AG09319 (cell line): ENCODE measurements at regions not wholly inside any gene's neighbourhood (a gene's known extent, or its start where the extent isn't known, plus 50 kb on each side); places are given as distances from the start of the nearest gene placed in this dataset.

ENCODE experiments used
- DNase-seq: peaks from one replicate; pipeline ENCODE4 v3.0.0-alpha.2; 2010; ENCODE audit warnings: low read depth; ENCODE audit errors: extremely low read depth
- TF ChIP-seq, protein P1 (sequence below): IDR thresholded peaks from 2 replicates; pipeline ENCODE4 v1.5.1; 2011; ENCODE audit warnings: low read depth, mild to moderate bottlenecking, inconsistent platforms, low read length, moderate library complexity

DNA sequence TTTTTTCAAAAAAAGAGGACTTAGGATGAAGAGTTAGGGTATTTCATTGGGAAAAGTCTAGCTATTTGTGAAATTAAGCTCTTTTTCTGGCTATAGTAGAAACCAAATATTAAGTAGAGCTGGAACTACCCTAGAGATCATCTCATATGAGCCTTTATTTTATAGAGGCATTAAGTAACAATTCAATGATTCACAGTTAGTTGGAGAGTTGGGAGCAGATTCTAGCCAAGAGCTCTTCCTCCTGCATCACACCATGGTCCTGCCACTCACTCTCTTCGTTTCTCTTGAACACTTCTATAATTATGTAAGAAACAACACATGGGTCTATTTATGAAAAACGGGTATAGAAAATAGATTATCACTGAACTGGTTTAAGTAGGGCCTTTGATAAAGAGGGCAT lies 76.1 kb upstream of the ANK3 start:
- no peak for DNase-seq
- TF ChIP-seq, protein P1, sequence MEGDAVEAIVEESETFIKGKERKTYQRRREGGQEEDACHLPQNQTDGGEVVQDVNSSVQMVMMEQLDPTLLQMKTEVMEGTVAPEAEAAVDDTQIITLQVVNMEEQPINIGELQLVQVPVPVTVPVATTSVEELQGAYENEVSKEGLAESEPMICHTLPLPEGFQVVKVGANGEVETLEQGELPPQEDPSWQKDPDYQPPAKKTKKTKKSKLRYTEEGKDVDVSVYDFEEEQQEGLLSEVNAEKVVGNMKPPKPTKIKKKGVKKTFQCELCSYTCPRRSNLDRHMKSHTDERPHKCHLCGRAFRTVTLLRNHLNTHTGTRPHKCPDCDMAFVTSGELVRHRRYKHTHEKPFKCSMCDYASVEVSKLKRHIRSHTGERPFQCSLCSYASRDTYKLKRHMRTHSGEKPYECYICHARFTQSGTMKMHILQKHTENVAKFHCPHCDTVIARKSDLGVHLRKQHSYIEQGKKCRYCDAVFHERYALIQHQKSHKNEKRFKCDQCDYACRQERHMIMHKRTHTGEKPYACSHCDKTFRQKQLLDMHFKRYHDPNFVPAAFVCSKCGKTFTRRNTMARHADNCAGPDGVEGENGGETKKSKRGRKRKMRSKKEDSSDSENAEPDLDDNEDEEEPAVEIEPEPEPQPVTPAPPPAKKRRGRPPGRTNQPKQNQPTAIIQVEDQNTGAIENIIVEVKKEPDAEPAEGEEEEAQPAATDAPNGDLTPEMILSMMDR = no peak

DNA sequence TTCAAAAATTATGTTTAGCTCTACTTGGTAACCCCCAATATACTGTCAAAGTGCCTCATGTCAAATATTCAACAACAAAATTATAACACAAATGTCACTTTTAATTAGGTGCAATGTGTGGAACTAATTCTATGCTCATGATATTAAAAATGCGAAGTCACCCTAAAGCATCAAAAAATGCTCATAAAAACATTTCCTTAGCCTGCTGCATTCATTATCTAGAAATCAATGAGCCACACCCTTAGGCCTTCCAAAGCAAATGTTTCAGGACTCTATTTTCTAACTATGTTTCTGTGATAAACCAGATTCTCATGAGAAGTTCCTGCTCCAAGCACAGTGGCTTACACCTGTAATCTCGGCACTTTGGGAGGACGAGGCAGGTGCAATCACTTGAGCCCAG lies 75.0 kb upstream of the ANK3 start:
- TF ChIP-seq, protein P1 = no peak
- DNase-seq = no peak

DNA sequence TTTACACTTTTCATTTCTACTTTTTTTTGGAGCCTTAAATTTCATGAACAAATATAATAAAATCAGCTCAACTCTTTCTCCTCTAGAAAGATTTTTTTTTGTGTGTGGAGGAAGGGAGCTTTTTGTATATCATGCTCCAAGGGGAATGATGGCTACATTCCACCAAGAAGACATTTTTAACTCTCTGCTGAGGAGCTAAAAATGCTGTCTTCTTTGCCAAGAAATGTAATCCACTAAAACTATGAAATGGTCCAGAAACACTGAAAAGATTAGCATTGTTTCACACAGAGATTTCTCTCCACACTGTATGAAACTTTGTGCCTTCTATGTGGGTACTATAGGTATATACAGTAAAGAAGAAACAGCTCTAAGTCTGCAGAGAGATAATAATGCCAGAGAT lies 74.1 kb upstream of the ANK3 start:
- DNase-seq = no peak
- TF ChIP-seq, protein P1 = no peak

DNA sequence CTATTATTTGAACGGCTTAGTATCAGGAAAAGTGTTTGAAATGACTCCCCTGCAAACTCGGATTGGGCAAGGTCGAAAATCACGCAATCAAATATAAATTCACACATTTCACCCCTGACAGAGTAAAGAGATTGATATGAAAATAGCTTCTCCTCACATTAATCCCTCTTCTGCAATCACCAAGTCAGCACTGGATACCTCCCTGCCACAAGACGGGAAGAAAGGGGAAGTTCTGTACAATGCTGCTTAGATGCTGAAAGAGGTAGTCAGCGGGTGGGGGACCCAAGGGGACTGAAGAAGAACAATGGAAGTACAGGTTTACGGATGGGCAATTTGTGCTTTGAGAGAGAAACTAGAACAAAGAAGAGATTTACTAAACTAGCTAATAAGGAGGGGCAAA lies 72.0 kb upstream of the ANK3 start:
- TF ChIP-seq, protein P1 = no peak
- DNase-seq = no peak

DNA sequence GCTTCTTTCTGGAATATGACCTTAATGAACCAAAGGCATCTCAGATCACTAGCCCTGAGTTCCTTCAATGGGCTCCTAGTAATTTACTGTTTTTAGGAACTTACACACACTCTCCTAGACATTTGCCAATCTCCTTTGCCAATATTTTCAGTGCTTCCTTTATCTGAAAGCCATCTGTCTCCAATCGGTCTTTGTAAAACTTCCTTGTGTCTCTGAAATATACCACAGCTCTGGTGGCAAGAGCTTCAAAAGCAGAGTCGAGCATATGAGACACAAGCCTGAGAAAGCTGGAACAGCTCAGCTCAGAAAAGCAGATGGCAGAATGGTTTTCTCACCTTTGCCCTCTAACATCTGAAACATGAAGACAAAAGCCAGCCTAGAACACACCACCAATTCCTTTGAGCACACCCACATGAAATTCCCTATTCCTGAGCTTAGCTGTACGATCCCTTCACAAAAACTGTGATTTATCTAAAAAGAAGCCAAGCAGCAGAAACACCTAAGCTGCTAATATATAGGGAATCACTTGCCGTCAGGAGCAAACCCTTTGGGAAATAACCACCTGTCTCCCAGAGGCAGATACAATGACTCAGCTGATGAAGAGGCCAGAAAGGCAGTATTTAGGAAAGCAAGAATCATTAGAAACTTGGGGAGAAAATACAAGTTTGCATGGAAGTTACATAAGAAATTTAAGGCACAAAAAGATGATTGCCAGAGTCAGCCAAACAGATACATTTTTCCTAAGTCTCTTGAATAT lies 70.2 kb upstream of the ANK3 start:
- TF ChIP-seq, protein P1 = no peak
- no peak for DNase-seq

DNA sequence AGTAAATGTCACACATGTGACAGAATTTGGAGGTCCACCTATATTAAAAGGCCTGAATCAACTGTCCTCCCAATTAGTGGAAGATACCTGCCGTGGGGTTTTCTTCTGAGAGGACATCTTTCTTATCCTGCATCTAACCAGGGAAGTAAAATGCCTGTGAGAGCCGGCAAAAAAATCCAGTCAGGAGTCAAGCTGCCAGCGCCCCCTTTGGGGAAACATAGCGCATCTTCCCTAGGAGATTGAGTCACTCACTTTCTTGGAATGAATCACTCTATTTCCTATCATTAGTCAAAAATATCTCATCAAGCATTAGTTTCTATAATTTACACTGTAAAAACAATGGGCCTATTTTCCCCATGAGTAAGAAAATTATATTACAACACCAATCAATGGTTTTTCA lies 66.4 kb upstream of the ANK3 start:
- no peak for DNase-seq

DNA sequence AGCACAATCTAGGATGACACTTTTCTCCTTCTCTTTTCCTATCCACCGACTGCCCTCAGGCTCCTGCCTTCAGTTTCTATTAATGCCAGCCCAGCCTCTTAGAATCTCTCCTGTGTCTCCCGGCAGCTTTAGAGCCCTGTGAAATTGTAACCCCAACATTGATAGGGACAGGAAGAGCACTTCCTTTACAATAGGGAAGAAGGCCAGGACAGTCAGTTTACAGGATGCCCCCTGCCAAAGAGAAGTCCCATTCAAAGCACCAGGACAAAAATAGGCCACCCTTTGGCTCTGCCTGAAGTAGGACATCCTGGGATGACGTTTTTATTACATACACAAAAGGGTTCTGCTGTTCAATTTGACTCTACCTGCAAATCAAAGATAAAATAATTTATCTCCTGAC lies 64.7 kb upstream of the ANK3 start:
- no peak for DNase-seq
- TF ChIP-seq, protein P1 = no peak

More for the DNA sequence above, 66.4 kb upstream of the ANK3 start:
- TF ChIP-seq, protein P1 = no peak
